ENCODE measurements at regions not wholly inside any gene's neighbourhood (a gene's known extent, or its start where the extent isn't known, plus 50 kb on each side); places are given as distances from the start of the nearest gene placed in this dataset.

GRCh38 chr4:95715830-95716229 is 124.1 kb upstream of the PDHA2 start:
- H3K9me3 ChIP-seq: no peaks in the 10 kb centered on the region
- H3K36me3 ChIP-seq: no peaks in the 10 kb centered on the region
- H3K27me3 ChIP-seq (replicated peaks; ENCODE audit: insufficient read depth): no peaks in the 10 kb centered on the region
- no peak overlapping the region for H3K4me3 ChIP-seq
- intact Hi-C loops (cut with DNase I): no loop called here
- H3K4me1 ChIP-seq (replicated peaks): no peaks in the 10 kb centered on the region
- TF ChIP-seq POLR2A (IDR thresholded peaks at IDR 0.05): no peak
- TF ChIP-seq POLR2AphosphoS5 (IDR thresholded peaks at IDR 0.05): no peak
- no peak for TF ChIP-seq CTCF (IDR thresholded peaks at IDR 0.05)
- no peak for DNase-seq (ENCODE audit: low spot score)
- H3K27ac ChIP-seq: no peak overlapping the region
- 75% methylated on average over 2 of the region's 2 CpGs for WGBS

GRCh38 chr4:95714571-95714970 is 125.3 kb upstream of the PDHA2 start:
- H3K9me3 ChIP-seq: no peaks in the 10 kb centered on the region
- no peak overlapping the region for H3K4me3 ChIP-seq
- WGBS: 100% methylated on average over 1 of the region's 1 CpG
- intact Hi-C loops (cut with DNase I): no loop called here
- H3K4me1 ChIP-seq (replicated peaks): no peaks in the 10 kb centered on the region
- no peak for TF ChIP-seq POLR2A (IDR thresholded peaks at IDR 0.05)
- TF ChIP-seq CTCF (IDR thresholded peaks at IDR 0.05): no peak
- TF ChIP-seq POLR2AphosphoS5 (IDR thresholded peaks at IDR 0.05): no peak
- H3K27me3 ChIP-seq (replicated peaks; ENCODE audit: insufficient read depth): no peaks in the 10 kb centered on the region
- no peak overlapping the region for H3K27ac ChIP-seq
- no peak for DNase-seq (ENCODE audit: low spot score)
- H3K36me3 ChIP-seq: no peaks in the 10 kb centered on the region

- Histone ChIP-seq H3K27ac (no peak overlapping the region), H3K4me3 (no peak overlapping the region), H3K9me3 (no peaks in the 10 kb centered on the region), H3K36me3 (no peaks in the 10 kb centered on the region), H3K4me1 (replicated peaks) (no peaks in the 10 kb centered on the region), H3K27me3 (replicated peaks; ENCODE audit: insufficient read depth) (no peaks in the 10 kb centered on the region)
- TF ChIP-seq POLR2AphosphoS5 (IDR thresholded peaks at IDR 0.05): no peak
- TF ChIP-seq CTCF (IDR thresholded peaks at IDR 0.05): no peak
- no peak for TF ChIP-seq POLR2A (IDR thresholded peaks at IDR 0.05)
- no peak for DNase-seq (ENCODE audit: low spot score)
- intact Hi-C loops (cut with DNase I): no loop called here
These were observed 134.6 kb upstream of the PDHA2 start for GRCh38 chr4:95705323-95705722.

GRCh38 chr4:95701500-95702170 is 138.3 kb upstream of the PDHA2 start:
- no peaks in the 10 kb centered on the region for H3K9me3 ChIP-seq
- H3K4me1 ChIP-seq (replicated peaks): no peaks in the 10 kb centered on the region
- H3K4me3 ChIP-seq: no peak overlapping the region
- 28% methylated on average over 5 of the region's 5 CpGs for WGBS
- H3K36me3 ChIP-seq: no peaks in the 10 kb centered on the region
- intact Hi-C loops (cut with DNase I): no loop called here
- DNase-seq (ENCODE audit: low spot score): no peak
- no peaks in the 10 kb centered on the region for H3K27me3 ChIP-seq (replicated peaks; ENCODE audit: insufficient read depth)
- TF ChIP-seq POLR2A (IDR thresholded peaks at IDR 0.05): no peak
- TF ChIP-seq POLR2AphosphoS5 (IDR thresholded peaks at IDR 0.05): peak; percentile 32
- TF ChIP-seq CTCF (IDR thresholded peaks at IDR 0.05): no peak
- no peak overlapping the region for H3K27ac ChIP-seq

- 91% methylated on average over 3 of the region's 3 CpGs for WGBS
- H3K36me3 ChIP-seq: no peaks in the 10 kb centered on the region
- intact Hi-C loops (cut with DNase I): no loop called here
- H3K4me1 ChIP-seq (replicated peaks): no peaks in the 10 kb centered on the region
- H3K9me3 ChIP-seq: no peaks in the 10 kb centered on the region
- no peak for DNase-seq (ENCODE audit: low spot score)
- H3K27ac ChIP-seq: no peak overlapping the region
- no peak overlapping the region for H3K4me3 ChIP-seq
- H3K27me3 ChIP-seq (replicated peaks; ENCODE audit: insufficient read depth): no peaks in the 10 kb centered on the region
- TF ChIP-seq POLR2A (IDR thresholded peaks at IDR 0.05): no peak
- TF ChIP-seq POLR2AphosphoS5 (IDR thresholded peaks at IDR 0.05): no peak
- TF ChIP-seq CTCF (IDR thresholded peaks at IDR 0.05): no peak
These were observed 145.5 kb upstream of the PDHA2 start for GRCh38 chr4:95694411-95694810.
